Tibial nerve (tissue), 4 donors: ENCODE measurements at regions not wholly inside any gene's neighbourhood (a gene's known extent, or its start where the extent isn't known, plus 50 kb on each side); places are given as distances from the start of the nearest gene placed in this dataset.

ENCODE experiments used
- DNase-seq, 2 donors: peaks; one replicate each; pipeline ENCODE4 v3.0.0-alpha.2; 2019; ENCODE audit warnings: low spot score in 2 of 2
- H3K27ac ChIP-seq, 4 donors: fragments of 200-600 bp; sonication (generic) in 3 of 4; one replicate each; pipeline ENCODE4 v1.5.1; 2017 to 2019; ENCODE audit warnings: mild to moderate bottlenecking in 1 of 4
- H3K27me3 ChIP-seq, 2 donors: fragments of 200-600 bp; sonication (generic) in 1 of 2; one replicate each; pipeline versions ENCODE4 v1.5.1 to v1.6.0; 2017 to 2019
- H3K36me3 ChIP-seq, 3 donors: fragments of 200-600 bp; sonication (generic); one replicate each; pipeline ENCODE4 v1.5.1; 2018 to 2019
- H3K4me1 ChIP-seq, 4 donors: fragments of 200-600 bp; sonication (generic) in 3 of 4; one replicate each; pipeline ENCODE4 v1.5.1; 2017 to 2019
- H3K4me3 ChIP-seq, 4 donors: fragments of 200-600 bp; sonication (generic) in 3 of 4; one replicate each; pipeline ENCODE4 v1.5.1; 2017 to 2019; ENCODE audit warnings: mild to moderate bottlenecking in 1 of 4, moderate library complexity in 1 of 4
- H3K9me3 ChIP-seq, 4 donors: fragments of 200-600 bp; sonication (generic) in 3 of 4; one replicate each; pipeline ENCODE4 v1.5.1; 2017 to 2019
- EP300 ChIP-seq, 2 donors: sonication (generic); formaldehyde crosslinking; IDR thresholded peaks; one replicate each; pipeline ENCODE4 v1.6.1; 2017; ENCODE audit warnings: antibody characterized with exemption in 2 of 2, mild to moderate bottlenecking in 1 of 2
- POLR2A ChIP-seq, 2 donors: fragments of 450-650 bp; IDR thresholded peaks; one replicate each; pipeline ENCODE4 v1.6.1; 2017; ENCODE audit warnings: antibody characterized with exemption in 2 of 2, mild to moderate bottlenecking in 2 of 2, moderate library complexity in 2 of 2
- WGBS, 2 donors: methylation state at CpG; one replicate each; pipeline ENCODE4 v1.1.5; 2018; 5-methylcytosine and 5-hydroxymethylcytosine counted together
- TF ChIP-seq, protein P1 (sequence below), 5 experiments: fragments of 200-600 bp in 3 of 5; fragments of 450-650 bp in 2 of 5; sonication (generic) in 3 of 5; IDR thresholded peaks; one replicate each; pipeline ENCODE4 v1.5.1; 2016 to 2019; ENCODE audit warnings: antibody characterized with exemption in 5 of 5, mild to moderate bottlenecking in 3 of 5, moderate library complexity in 2 of 5

DNA sequence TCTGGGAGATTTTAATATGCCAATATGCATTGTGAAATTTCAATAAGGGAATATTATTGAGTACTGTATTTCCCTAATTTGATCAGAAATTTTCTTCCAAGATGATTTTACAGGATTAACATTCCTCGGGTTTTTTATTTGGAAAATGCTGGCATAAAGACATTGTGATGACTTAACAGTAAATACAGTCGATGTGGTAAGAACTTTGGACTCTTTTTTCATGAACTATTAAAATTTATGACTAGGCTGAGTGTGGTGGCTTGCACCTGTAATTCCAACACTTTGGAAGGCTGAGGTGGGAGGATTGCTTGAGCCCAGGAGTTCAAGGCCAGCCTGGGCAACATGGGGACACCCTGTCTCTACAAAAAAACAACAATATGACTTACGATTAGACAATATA, 197.1 kb upstream of the RASSF8 start:
- no peak overlapping the region for H3K4me3 ChIP-seq
- no peaks in the 10 kb centered on the region for H3K9me3 ChIP-seq
- peaks cover 0 to 13% (median 0%) of the 10 kb centered on the region in 4 donors for H3K4me1 ChIP-seq
- no peak for DNase-seq
- TF ChIP-seq, protein P1, sequence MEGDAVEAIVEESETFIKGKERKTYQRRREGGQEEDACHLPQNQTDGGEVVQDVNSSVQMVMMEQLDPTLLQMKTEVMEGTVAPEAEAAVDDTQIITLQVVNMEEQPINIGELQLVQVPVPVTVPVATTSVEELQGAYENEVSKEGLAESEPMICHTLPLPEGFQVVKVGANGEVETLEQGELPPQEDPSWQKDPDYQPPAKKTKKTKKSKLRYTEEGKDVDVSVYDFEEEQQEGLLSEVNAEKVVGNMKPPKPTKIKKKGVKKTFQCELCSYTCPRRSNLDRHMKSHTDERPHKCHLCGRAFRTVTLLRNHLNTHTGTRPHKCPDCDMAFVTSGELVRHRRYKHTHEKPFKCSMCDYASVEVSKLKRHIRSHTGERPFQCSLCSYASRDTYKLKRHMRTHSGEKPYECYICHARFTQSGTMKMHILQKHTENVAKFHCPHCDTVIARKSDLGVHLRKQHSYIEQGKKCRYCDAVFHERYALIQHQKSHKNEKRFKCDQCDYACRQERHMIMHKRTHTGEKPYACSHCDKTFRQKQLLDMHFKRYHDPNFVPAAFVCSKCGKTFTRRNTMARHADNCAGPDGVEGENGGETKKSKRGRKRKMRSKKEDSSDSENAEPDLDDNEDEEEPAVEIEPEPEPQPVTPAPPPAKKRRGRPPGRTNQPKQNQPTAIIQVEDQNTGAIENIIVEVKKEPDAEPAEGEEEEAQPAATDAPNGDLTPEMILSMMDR (IDR thresholded peaks at IDR 0.05), result no peak
- TF ChIP-seq POLR2A (IDR thresholded peaks at IDR 0.05) (no peak), EP300 (IDR thresholded peaks at IDR 0.05) (no peak)
- H3K27ac ChIP-seq, result no peak overlapping the region
- H3K27me3 ChIP-seq, result no peaks in the 10 kb centered on the region
- no peaks in the 10 kb centered on the region for H3K36me3 ChIP-seq
- WGBS, 2 donors, result 74 to 76% methylated on average over 3 of the region's 3 CpGs

DNA sequence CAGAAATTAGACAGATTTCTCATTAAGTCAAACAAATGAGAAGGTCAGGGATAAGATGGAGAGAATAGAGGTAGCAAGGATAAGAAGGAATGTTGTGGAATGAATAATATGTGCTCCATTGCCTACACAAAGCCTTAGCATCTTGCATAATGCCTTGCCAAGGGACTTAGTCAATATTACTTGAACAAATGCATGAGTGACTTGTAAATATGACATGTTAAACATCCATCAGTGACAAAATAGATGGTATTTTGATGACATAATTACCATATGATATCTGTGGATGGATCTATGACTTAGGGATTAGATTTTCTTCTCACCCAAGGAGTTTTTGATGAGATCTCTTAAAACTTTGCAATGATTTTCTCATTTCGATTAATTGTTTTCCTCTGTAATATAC, 194.1 kb upstream of the RASSF8 start:
- WGBS, 2 donors, result 95 to 98% methylated on average over 1 of the region's 1 CpG
- Histone ChIP-seq H3K36me3 (no peaks in the 10 kb centered on the region), H3K27me3 (no peaks in the 10 kb centered on the region), H3K27ac (no peak overlapping the region), H3K4me1 (peaks cover 0 to 13% (median 0%) of the 10 kb centered on the region in 4 donors), H3K9me3 (no peaks in the 10 kb centered on the region), H3K4me3 (no peak overlapping the region)
- no peak for DNase-seq
- TF ChIP-seq EP300 (IDR thresholded peaks at IDR 0.05) (no peak), POLR2A (IDR thresholded peaks at IDR 0.05) (no peak)
- TF ChIP-seq, protein P1 (IDR thresholded peaks at IDR 0.05), result no peak

DNA sequence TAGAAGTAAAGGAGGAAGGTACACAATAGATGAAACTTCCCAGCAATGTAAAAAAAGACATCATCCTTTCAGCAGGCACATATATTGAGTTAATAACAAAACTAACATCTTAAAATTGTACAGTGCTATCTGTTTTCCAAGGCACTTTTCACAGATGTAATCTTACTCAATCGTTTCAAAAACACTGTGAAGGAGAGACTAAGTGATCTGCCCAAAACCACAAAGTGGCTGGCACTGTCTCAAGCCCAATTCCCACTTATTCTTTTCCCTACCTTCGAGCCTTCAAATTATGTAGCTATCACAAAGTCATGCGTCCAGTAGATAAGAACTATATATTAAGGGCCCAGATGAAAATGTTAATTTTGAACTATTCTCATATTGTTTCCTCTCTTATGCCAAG, 193.6 kb upstream of the RASSF8 start:
- Histone ChIP-seq H3K36me3 (no peaks in the 10 kb centered on the region), H3K9me3 (no peaks in the 10 kb centered on the region), H3K4me1 (peaks cover 0 to 13% (median 0%) of the 10 kb centered on the region in 4 donors), H3K27ac (no peak overlapping the region), H3K27me3 (no peaks in the 10 kb centered on the region), H3K4me3 (no peak overlapping the region)
- WGBS, 2 donors, result 33 to 34% methylated on average over 3 of the region's 3 CpGs
- peak in 1 of 2 donors; percentile 18 for TF ChIP-seq EP300 (IDR thresholded peaks at IDR 0.05)
- TF ChIP-seq, protein P1 (IDR thresholded peaks at IDR 0.05), result no peak
- peak in 1 of 2 donors; percentile 25 for DNase-seq

DNA sequence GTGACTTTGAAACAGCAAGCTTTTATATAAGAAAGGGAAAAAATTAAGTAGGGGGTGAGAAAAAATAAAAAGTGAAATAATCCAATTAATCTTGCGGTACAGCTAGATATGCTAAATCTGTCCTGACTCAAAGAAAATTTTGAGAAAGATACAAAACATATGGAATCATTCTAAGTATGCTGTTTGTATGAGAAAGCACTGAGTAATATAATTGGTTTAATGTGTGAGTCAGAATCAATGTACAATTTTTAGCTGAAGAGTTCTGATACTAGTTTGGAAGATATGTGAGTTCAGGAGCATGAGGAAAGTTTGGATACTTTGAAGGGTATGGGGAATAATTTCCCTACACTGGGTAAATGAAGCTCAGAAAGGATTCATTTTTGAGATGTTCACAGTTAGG, 190.9 kb upstream of the RASSF8 start:
- Histone ChIP-seq H3K4me3 (no peak overlapping the region), H3K36me3 (no peaks in the 10 kb centered on the region), H3K27ac (no peak overlapping the region), H3K27me3 (no peaks in the 10 kb centered on the region), H3K4me1 (peaks cover 0 to 13% (median 0%) of the 10 kb centered on the region in 4 donors), H3K9me3 (no peaks in the 10 kb centered on the region)
- no peak for DNase-seq
- 93 to 97% methylated on average over 1 of the region's 1 CpG for WGBS, 2 donors
- TF ChIP-seq EP300 (IDR thresholded peaks at IDR 0.05) (no peak), POLR2A (IDR thresholded peaks at IDR 0.05) (no peak)
- TF ChIP-seq, protein P1 (IDR thresholded peaks at IDR 0.05), result no peak

DNA sequence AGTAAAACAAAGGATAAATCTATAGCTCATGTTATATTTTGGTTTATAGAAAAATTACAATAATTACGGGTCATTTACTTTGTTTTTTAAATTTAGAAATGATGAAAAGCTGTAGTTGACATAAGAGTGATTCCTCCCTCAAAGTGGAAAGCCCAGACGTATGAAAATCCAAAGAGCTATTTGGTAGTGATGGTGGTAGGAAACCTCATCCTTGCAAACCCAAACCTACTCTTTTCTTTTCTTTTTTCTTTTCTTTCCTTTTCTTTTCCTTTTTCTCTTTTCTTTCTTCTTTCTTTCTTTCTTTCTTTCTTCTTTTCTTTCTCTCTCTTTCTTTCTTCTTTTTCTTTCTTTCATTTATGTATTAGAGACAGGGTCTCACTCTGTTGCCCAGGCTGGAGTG, 190.3 kb upstream of the RASSF8 start:
- no peak for DNase-seq
- Histone ChIP-seq H3K4me1 (peaks cover 0 to 13% (median 0%) of the 10 kb centered on the region in 4 donors), H3K27ac (no peak overlapping the region), H3K4me3 (no peak overlapping the region), H3K36me3 (no peaks in the 10 kb centered on the region), H3K9me3 (no peaks in the 10 kb centered on the region), H3K27me3 (no peaks in the 10 kb centered on the region)
- 95 to 96% methylated on average over 2 of the region's 2 CpGs for WGBS, 2 donors
- TF ChIP-seq POLR2A (IDR thresholded peaks at IDR 0.05), result no peak
- no peak for TF ChIP-seq EP300 (IDR thresholded peaks at IDR 0.05)
- TF ChIP-seq, protein P1 (IDR thresholded peaks at IDR 0.05), result no peak
